Uterus (tissue), 3 donors: ENCODE measurements at regions not wholly inside any gene's neighbourhood (a gene's known extent, or its start where the extent isn't known, plus 50 kb on each side); places are given as distances from the start of the nearest gene placed in this dataset.

ENCODE experiments used
- DNase-seq, 2 donors: peaks; one replicate each; pipeline ENCODE4 v3.0.0-alpha.2; 2019 to 2020
- H3K27ac ChIP-seq, 2 donors: fragments of 200-600 bp; sonication (generic); 1 replicate in 1 of 2; 2 replicates in 1 of 2; pipeline ENCODE4 v1.5.1; 2016 to 2018
- H3K27me3 ChIP-seq, 2 donors: fragments of 200-600 bp; sonication (generic); one replicate each; pipeline ENCODE4 v1.5.1; 2018 to 2019; ENCODE audit warnings: control low read depth in 1 of 2
- H3K36me3 ChIP-seq, 2 donors: fragments of 200-600 bp; sonication (generic); one replicate each; pipeline ENCODE4 v1.5.1; 2019; ENCODE audit warnings: control low read depth in 1 of 2
- H3K4me1 ChIP-seq, 2 donors: fragments of 200-600 bp; sonication (generic); one replicate each; pipeline ENCODE4 v1.5.1; 2018 to 2019; ENCODE audit warnings: control low read depth in 1 of 2
- H3K4me3 ChIP-seq, 2 donors: fragments of 200-600 bp; sonication (generic); 1 replicate in 1 of 2; 2 replicates in 1 of 2; pipeline ENCODE4 v1.5.1; 2018 to 2019; ENCODE audit warnings: mild to moderate bottlenecking in 1 of 2
- H3K9me3 ChIP-seq, 2 donors: fragments of 200-600 bp; sonication (generic); one replicate each; pipeline ENCODE4 v1.5.1; 2019; ENCODE audit warnings: control low read depth in 1 of 2
- CTCF ChIP-seq, 4 experiments: fragments of 200-600 bp in 2 of 4; fragments of 450-650 bp in 2 of 4; sonication (generic) in 2 of 4; IDR thresholded peaks; one replicate each; pipeline ENCODE4 v1.5.1; 2016 to 2019; ENCODE audit warnings: antibody characterized with exemption in 4 of 4, mild to moderate bottlenecking in 2 of 4, moderate library complexity in 1 of 4
- POLR2A ChIP-seq, 2 donors: fragments of 450-650 bp; IDR thresholded peaks; one replicate each; pipeline ENCODE4 v1.6.1; 2016; ENCODE audit warnings: antibody characterized with exemption in 2 of 2, mild to moderate bottlenecking in 1 of 2, moderate library complexity in 1 of 2
- intact Hi-C: fragments of 100-400 bp; cut with DNase I; formaldehyde crosslinking; loops from one replicate; pipeline ENCODE4 v1.15.1; 2023; ENCODE audit warnings: low total_unique reads
- donor health status: DM: yes; HTN: yes; CAD: no.

- intact Hi-C loops = no loop called here
- H3K4me1 ChIP-seq = no peaks in the 10 kb centered on the region
These were observed 294.3 kb upstream of the RTL1 start for GRCh38 chr14:101197595-101198397.

GRCh38 chr14:101198398-101199027, 295.0 kb upstream of the RTL1 start:
- H3K27me3 ChIP-seq = no peaks in the 10 kb centered on the region
- no peak overlapping the region for H3K4me3 ChIP-seq
- intact Hi-C loops = no loop called here
- H3K36me3 ChIP-seq = no peaks in the 10 kb centered on the region
- peak; percentile 9 to 11 for DNase-seq
- TF ChIP-seq POLR2A (IDR thresholded peaks at IDR 0.05) (no peak), CTCF (IDR thresholded peaks at IDR 0.05) (no peak)
- no peak overlapping the region for H3K27ac ChIP-seq
- no peaks in the 10 kb centered on the region for H3K9me3 ChIP-seq
- no peaks in the 10 kb centered on the region for H3K4me1 ChIP-seq

More at GRCh38 chr14:101197595-101198397, 294.3 kb upstream of the RTL1 start:
- H3K27ac ChIP-seq = no peak overlapping the region
- no peak overlapping the region for H3K4me3 ChIP-seq
- H3K9me3 ChIP-seq = no peaks in the 10 kb centered on the region
- DNase-seq = peak; percentile 11
- H3K27me3 ChIP-seq = no peaks in the 10 kb centered on the region
- TF ChIP-seq POLR2A (IDR thresholded peaks at IDR 0.05) (no peak), CTCF (IDR thresholded peaks at IDR 0.05) (no peak)
- no peaks in the 10 kb centered on the region for H3K36me3 ChIP-seq

- H3K4me1 ChIP-seq = no peaks in the 10 kb centered on the region
These were observed 295.7 kb upstream of the RTL1 start for GRCh38 chr14:101199028-101199770.

GRCh38 chr14:101200008-101200649, 296.6 kb upstream of the RTL1 start:
- intact Hi-C loops = no loop called here
- H3K4me1 ChIP-seq = no peaks in the 10 kb centered on the region
- no peak overlapping the region for H3K4me3 ChIP-seq
- TF ChIP-seq POLR2A (IDR thresholded peaks at IDR 0.05) (no peak), CTCF (IDR thresholded peaks at IDR 0.05) (no peak)
- no peaks in the 10 kb centered on the region for H3K27me3 ChIP-seq
- no peaks in the 10 kb centered on the region for H3K36me3 ChIP-seq
- H3K27ac ChIP-seq = no peak overlapping the region
- peak; percentile 8 for DNase-seq
- no peaks in the 10 kb centered on the region for H3K9me3 ChIP-seq

More at GRCh38 chr14:101199028-101199770, 295.7 kb upstream of the RTL1 start:
- Histone ChIP-seq H3K27me3 (no peaks in the 10 kb centered on the region), H3K27ac (no peak overlapping the region), H3K4me3 (no peak overlapping the region), H3K9me3 (no peaks in the 10 kb centered on the region), H3K36me3 (no peaks in the 10 kb centered on the region)
- intact Hi-C loops = no loop called here
- peak in 1 of 2 donors; percentile 5 for DNase-seq
- no peak for TF ChIP-seq CTCF (IDR thresholded peaks at IDR 0.05)
- TF ChIP-seq POLR2A (IDR thresholded peaks at IDR 0.05) = no peak
